Pulmonary artery endothelial cell (primary cell): ENCODE measurements at regions not wholly inside any gene's neighbourhood (a gene's known extent, or its start where the extent isn't known, plus 50 kb on each side); places are given as distances from the start of the nearest gene placed in this dataset.

ENCODE experiments used
- DNase-seq: peaks from one replicate; pipeline ENCODE4 v3.0.0-alpha.2; 2011; ENCODE audit warnings: low read depth, low spot score

- DNase-seq, result no peak
Measured at GRCh38 chr19:28855216-28855615, 357.7 kb downstream of the UQCRFS1 start.

GRCh38 chr19:28847468-28847867 lies 365.5 kb downstream of the UQCRFS1 start:
- no peak for DNase-seq

GRCh38 chr19:28846094-28846812 lies 366.7 kb downstream of the UQCRFS1 start:
- DNase-seq, result no peak

GRCh38 chr19:28843761-28844492 lies 369.0 kb downstream of the UQCRFS1 start:
- no peak for DNase-seq

GRCh38 chr19:28841531-28841930 lies 371.4 kb downstream of the UQCRFS1 start:
- no peak for DNase-seq

- DNase-seq, result no peak
Measured at GRCh38 chr19:28840891-28841290, 372.1 kb downstream of the UQCRFS1 start.

GRCh38 chr19:28839455-28839854 lies 373.5 kb downstream of the UQCRFS1 start:
- no peak for DNase-seq

- DNase-seq, result no peak
Measured at GRCh38 chr19:28838909-28839308, 374.0 kb downstream of the UQCRFS1 start.

- DNase-seq, result no peak
Measured at GRCh38 chr19:28836421-28836820, 376.5 kb downstream of the UQCRFS1 start.

- DNase-seq, result no peak
Measured at GRCh38 chr19:28834996-28835395, 378.0 kb downstream of the UQCRFS1 start.

- DNase-seq, result no peak
Measured at GRCh38 chr19:28831462-28831861, 381.5 kb downstream of the UQCRFS1 start.

- no peak for DNase-seq
Measured at GRCh38 chr19:28829762-28830161, 383.2 kb downstream of the UQCRFS1 start.

GRCh38 chr19:28829359-28829758 lies 383.6 kb downstream of the UQCRFS1 start:
- DNase-seq, result no peak

GRCh38 chr19:28828276-28828870 lies 384.6 kb downstream of the UQCRFS1 start:
- no peak for DNase-seq

- no peak for DNase-seq
Measured at GRCh38 chr19:28827382-28827781, 385.6 kb downstream of the UQCRFS1 start.

- no peak for DNase-seq
Measured at GRCh38 chr19:28823338-28823961, 389.5 kb downstream of the UQCRFS1 start.

GRCh38 chr19:28820289-28820688 lies 392.7 kb downstream of the UQCRFS1 start:
- DNase-seq, result no peak

GRCh38 chr19:28815257-28815656 lies 397.7 kb downstream of the UQCRFS1 start:
- no peak for DNase-seq

- DNase-seq, result no peak
Measured at GRCh38 chr19:28794301-28794700, 418.6 kb downstream of the UQCRFS1 start.

GRCh38 chr19:28793391-28794168 lies 419.4 kb downstream of the UQCRFS1 start:
- DNase-seq, result no peak

- no peak for DNase-seq
Measured at GRCh38 chr19:28785971-28786370, 427.0 kb downstream of the UQCRFS1 start.
